Ishikawa (cell line): ENCODE measurements at regions not wholly inside any gene's neighbourhood (a gene's known extent, or its start where the extent isn't known, plus 50 kb on each side); places are given as distances from the start of the nearest gene placed in this dataset.

Experiments used
- CEBPB ChIP-seq: IDR thresholded peaks from 2 replicates; pipeline ENCODE4 v1.6.1; 2012
- CREB1 ChIP-seq: IDR thresholded peaks from 2 replicates; pipeline ENCODE4 v1.6.1; 2012; ENCODE audit warnings: low read depth
- EGR1 ChIP-seq: IDR thresholded peaks from 2 replicates; pipeline ENCODE4 v1.6.1; 2012
- EP300 ChIP-seq: IDR thresholded peaks from 2 replicates; pipeline ENCODE4 v1.6.1; 2012; ENCODE audit warnings: borderline replicate concordance
- FOXM1 ChIP-seq: IDR thresholded peaks from 2 replicates; pipeline ENCODE4 v1.6.1; 2012; ENCODE audit warnings: low read depth, borderline replicate concordance
- MAX ChIP-seq: IDR thresholded peaks from 2 replicates; pipeline ENCODE4 v1.6.1; 2012
- NFIC ChIP-seq: IDR thresholded peaks from 2 replicates; pipeline ENCODE4 v1.6.1; 2012
- RAD21 ChIP-seq: IDR thresholded peaks from 2 replicates; pipeline ENCODE4 v1.6.1; 2012; ENCODE audit warnings: low read depth
- TAF1 ChIP-seq: IDR thresholded peaks from 2 replicates; pipeline ENCODE4 v1.6.1; 2012; ENCODE audit warnings: low read depth, mild to moderate bottlenecking
- TCF12 ChIP-seq: IDR thresholded peaks from 2 replicates; pipeline ENCODE4 v1.6.1; 2012; ENCODE audit warnings: low read depth
- TEAD4 ChIP-seq: IDR thresholded peaks from 2 replicates; pipeline ENCODE4 v1.6.1; 2012
- YY1 ChIP-seq: IDR thresholded peaks from 2 replicates; pipeline ENCODE4 v1.6.1; 2012; ENCODE audit warnings: low read depth
- ZBTB7A ChIP-seq: IDR thresholded peaks from 2 replicates; pipeline ENCODE4 v1.6.1; 2012; ENCODE audit warnings: low read depth
- TF ChIP-seq, protein P1 (sequence below): IDR thresholded peaks from 2 replicates; pipeline ENCODE4 v1.6.1; 2012
- TF ChIP-seq, protein P2 (sequence below): IDR thresholded peaks from 2 replicates; pipeline ENCODE4 v1.6.1; 2012; ENCODE audit warnings: low read depth, mild to moderate bottlenecking

DNA sequence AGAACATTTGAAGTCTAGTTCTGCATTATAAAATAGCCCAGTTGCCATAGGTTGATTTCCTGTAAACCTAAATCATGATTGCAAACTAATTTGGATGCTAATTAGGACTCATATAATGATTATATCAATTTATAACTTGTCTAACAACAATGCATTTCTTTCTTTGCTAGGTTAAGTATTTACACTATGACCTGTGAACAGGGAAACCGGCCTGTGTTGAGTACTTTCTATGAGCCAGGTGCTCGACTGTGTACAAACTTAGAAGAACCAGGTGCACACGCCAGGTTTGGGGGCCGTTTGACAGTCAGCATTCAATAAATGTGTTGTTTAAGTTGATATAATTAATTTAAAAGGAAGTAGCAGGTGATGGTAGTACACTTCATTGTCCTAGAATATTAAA, 203.1 kb downstream of the TM9SF2 start:
- TF ChIP-seq, protein P1, sequence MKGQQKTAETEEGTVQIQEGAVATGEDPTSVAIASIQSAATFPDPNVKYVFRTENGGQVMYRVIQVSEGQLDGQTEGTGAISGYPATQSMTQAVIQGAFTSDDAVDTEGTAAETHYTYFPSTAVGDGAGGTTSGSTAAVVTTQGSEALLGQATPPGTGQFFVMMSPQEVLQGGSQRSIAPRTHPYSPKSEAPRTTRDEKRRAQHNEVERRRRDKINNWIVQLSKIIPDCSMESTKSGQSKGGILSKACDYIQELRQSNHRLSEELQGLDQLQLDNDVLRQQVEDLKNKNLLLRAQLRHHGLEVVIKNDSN: no peak
- TF ChIP-seq EP300 (no peak), FOXM1 (no peak), CREB1 (no peak)

DNA sequence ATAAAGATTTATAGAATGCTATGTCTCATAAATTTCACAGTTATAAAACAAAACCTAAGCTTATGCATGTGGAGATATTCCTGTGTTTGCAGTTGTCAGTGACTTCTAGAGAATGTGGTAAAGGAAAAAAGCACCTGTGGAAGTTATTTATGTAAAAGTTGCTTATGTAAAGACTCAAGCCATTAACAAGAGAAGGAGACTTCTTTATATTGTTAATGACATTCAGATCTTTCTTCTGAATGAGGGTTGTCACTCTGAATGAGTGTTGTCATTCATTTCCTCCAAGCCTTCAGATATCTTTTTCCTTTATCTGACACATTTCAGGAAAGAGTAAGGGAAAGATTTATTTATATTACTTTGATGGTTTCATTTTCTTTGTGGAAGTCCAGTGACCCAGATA, 202.6 kb downstream of the TM9SF2 start:
- TF ChIP-seq CEBPB (no peak), TCF12 (no peak), RAD21 (no peak), FOXM1 (no peak), NFIC (no peak), EGR1 (no peak), YY1 (no peak), TAF1 (no peak), EP300 (no peak), CREB1 (no peak), TEAD4 (no peak), ZBTB7A (no peak), MAX (no peak)
- TF ChIP-seq, protein P2, sequence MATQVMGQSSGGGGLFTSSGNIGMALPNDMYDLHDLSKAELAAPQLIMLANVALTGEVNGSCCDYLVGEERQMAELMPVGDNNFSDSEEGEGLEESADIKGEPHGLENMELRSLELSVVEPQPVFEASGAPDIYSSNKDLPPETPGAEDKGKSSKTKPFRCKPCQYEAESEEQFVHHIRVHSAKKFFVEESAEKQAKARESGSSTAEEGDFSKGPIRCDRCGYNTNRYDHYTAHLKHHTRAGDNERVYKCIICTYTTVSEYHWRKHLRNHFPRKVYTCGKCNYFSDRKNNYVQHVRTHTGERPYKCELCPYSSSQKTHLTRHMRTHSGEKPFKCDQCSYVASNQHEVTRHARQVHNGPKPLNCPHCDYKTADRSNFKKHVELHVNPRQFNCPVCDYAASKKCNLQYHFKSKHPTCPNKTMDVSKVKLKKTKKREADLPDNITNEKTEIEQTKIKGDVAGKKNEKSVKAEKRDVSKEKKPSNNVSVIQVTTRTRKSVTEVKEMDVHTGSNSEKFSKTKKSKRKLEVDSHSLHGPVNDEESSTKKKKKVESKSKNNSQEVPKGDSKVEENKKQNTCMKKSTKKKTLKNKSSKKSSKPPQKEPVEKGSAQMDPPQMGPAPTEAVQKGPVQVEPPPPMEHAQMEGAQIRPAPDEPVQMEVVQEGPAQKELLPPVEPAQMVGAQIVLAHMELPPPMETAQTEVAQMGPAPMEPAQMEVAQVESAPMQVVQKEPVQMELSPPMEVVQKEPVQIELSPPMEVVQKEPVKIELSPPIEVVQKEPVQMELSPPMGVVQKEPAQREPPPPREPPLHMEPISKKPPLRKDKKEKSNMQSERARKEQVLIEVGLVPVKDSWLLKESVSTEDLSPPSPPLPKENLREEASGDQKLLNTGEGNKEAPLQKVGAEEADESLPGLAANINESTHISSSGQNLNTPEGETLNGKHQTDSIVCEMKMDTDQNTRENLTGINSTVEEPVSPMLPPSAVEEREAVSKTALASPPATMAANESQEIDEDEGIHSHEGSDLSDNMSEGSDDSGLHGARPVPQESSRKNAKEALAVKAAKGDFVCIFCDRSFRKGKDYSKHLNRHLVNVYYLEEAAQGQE: no peak
- TF ChIP-seq, protein P1: no peak

DNA sequence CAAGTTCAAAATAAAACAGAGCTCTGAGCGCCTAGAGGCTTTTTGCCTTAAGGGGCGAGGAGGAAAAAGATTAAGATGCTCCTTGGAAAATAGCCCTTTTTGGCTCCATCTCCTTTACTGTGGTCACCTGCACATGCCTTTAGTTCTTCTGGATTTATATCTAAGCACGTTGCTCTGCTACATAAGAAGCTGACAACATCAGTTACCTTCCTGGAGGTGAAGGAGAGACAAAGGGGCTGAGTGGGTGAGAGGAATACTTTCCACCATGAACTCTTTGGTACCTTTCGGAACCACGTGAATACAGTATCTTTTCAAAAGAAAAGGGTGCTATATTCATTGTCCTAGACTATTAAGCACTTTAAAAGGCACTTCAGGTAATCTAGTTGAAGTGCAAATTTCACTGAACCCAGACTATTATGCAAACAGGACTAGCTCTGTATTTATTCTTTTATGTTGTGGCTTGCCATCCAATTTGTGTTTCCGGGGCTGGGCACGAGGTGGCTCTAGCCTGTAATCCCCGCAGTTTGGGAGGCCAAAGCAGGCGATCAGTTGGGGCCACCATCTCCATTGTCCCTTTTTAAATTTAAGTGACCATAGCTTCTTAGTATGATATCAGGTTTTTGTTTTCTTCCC, 201.5 kb downstream of the TM9SF2 start:
- TF ChIP-seq TCF12 (no peak), CREB1 (no peak), NFIC (no peak), FOXM1 (no peak), EP300 (no peak), EGR1 (no peak), RAD21 (no peak), CEBPB (no peak), TEAD4 (no peak), ZBTB7A (no peak), YY1 (no peak), MAX (no peak), TAF1 (no peak)
- TF ChIP-seq, protein P1: no peak
- TF ChIP-seq, protein P2: no peak

GRCh38 chr13:99700468-99700867, 199.2 kb downstream of the TM9SF2 start:
- no peak for TF ChIP-seq TAF1
- TF ChIP-seq CREB1: no peak
- no peak for TF ChIP-seq ZBTB7A
- TF ChIP-seq EP300: no peak
- no peak for TF ChIP-seq FOXM1
- TF ChIP-seq RAD21: no peak
- TF ChIP-seq, protein P1: no peak
- TF ChIP-seq NFIC: no peak
- TF ChIP-seq YY1: no peak
- TF ChIP-seq, protein P2: no peak
- no peak for TF ChIP-seq CEBPB
- no peak for TF ChIP-seq EGR1
- no peak for TF ChIP-seq MAX
- TF ChIP-seq TEAD4: no peak
- TF ChIP-seq TCF12: no peak
